Mucosa of descending colon (tissue), 3 donors: ENCODE measurements at regions not wholly inside any gene's neighbourhood (a gene's known extent, or its start where the extent isn't known, plus 50 kb on each side); places are given as distances from the start of the nearest gene placed in this dataset.

ENCODE experiments used
- ATAC-seq: fragments of 200-7000 bp; cut with Tn5 transposase; one replicate; pipeline ENCODE4 v1.9.1; 2020; ENCODE audit warnings: mild to moderate bottlenecking, moderate library complexity
- DNase-seq, 3 donors: peaks; one replicate each; pipeline ENCODE4 v3.0.0-alpha.2; 2020
- H3K36me3 ChIP-seq: fragments of 200-600 bp; one replicate; pipeline ENCODE4 v1.8.0; 2021; ENCODE audit warnings: low read depth, mild to moderate bottlenecking
- H3K4me1 ChIP-seq: fragments of 200-600 bp; one replicate; pipeline ENCODE4 v1.8.0; 2021; ENCODE audit warnings: low read depth, mild to moderate bottlenecking
- H3K4me3 ChIP-seq: fragments of 200-600 bp; one replicate; pipeline ENCODE4 v1.8.0; 2021; ENCODE audit warnings: mild to moderate bottlenecking
- H3K9me3 ChIP-seq: fragments of 200-600 bp; one replicate; pipeline ENCODE4 v1.8.0; 2021; ENCODE audit warnings: mild to moderate bottlenecking
- intact Hi-C, 2 donors: fragments of 100-400 bp; cut with DNase I in 1 of 2; cut with micrococcal nuclease in 1 of 2; formaldehyde crosslinking; loops; one replicate each; pipeline versions ENCODE4 v1.11.0 to v1.11.1; 2022; cut with DNase I, micrococcal nuclease
- TF ChIP-seq, protein P1 (sequence below): fragments of 200-600 bp; IDR thresholded peaks from one replicate; pipeline ENCODE4 v1.8.0; 2022; ENCODE audit warnings: antibody characterized with exemption, mild to moderate bottlenecking
- donor health status: DM: no; HTN: no; CAD: no; lungs with moderate emphysema.
- donor health status: DM: no; HTN: no; CAD: no.
- donor health status: DM: no; HTN: yes; CAD: no.

DNA sequence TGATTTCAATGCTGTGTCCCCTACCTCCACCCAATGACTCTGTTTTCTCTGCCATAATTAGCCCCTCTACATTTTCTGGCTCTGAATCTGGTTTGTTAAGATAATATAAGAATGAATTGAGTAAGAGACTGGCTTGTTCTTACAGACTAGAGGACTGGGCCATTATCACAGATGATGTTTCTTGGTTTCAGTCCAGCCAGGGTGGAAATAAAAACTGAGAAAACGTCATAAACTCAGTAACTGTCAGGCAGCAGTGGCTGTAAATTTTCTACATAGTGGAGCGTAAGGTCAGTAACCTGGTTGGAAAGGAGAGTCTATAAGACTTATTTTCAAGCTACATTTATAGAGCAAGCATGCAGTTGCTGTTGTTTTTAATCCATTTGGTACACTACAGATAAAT lies 485.4 kb downstream of the HTR7 start:
- ATAC-seq (no peak), DNase-seq (no peak)
- Histone ChIP-seq H3K9me3 (no peaks in the 10 kb centered on the region), H3K36me3 (no peaks in the 10 kb centered on the region), H3K4me3 (no peak overlapping the region), H3K4me1 (no peaks in the 10 kb centered on the region)
- TF ChIP-seq, protein P1, sequence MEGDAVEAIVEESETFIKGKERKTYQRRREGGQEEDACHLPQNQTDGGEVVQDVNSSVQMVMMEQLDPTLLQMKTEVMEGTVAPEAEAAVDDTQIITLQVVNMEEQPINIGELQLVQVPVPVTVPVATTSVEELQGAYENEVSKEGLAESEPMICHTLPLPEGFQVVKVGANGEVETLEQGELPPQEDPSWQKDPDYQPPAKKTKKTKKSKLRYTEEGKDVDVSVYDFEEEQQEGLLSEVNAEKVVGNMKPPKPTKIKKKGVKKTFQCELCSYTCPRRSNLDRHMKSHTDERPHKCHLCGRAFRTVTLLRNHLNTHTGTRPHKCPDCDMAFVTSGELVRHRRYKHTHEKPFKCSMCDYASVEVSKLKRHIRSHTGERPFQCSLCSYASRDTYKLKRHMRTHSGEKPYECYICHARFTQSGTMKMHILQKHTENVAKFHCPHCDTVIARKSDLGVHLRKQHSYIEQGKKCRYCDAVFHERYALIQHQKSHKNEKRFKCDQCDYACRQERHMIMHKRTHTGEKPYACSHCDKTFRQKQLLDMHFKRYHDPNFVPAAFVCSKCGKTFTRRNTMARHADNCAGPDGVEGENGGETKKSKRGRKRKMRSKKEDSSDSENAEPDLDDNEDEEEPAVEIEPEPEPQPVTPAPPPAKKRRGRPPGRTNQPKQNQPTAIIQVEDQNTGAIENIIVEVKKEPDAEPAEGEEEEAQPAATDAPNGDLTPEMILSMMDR = no peak
- intact Hi-C loops = no loop called here

DNA sequence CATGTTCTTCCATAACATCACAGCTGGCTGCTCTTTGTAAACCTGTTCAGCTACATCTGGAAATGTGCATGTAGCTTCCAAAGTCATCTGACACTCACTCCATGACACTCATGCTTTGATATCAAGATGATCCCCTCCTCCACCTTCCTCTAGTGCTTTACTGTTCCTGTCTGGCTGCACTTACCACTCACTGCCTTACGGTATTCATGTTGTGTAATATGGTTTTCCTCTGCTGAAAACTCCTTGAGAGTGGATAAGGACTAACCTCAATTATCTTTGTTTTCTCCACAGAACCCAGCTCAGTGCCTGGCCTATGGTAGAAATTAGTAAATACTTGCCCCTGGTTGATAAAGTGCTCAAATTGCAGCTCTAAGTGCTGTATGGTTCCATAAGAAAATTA lies 483.9 kb downstream of the HTR7 start:
- no peaks in the 10 kb centered on the region for H3K36me3 ChIP-seq
- TF ChIP-seq, protein P1 = no peak
- DNase-seq (no peak), ATAC-seq (no peak)
- H3K9me3 ChIP-seq = no peaks in the 10 kb centered on the region
- H3K4me3 ChIP-seq = no peak overlapping the region
- no peaks in the 10 kb centered on the region for H3K4me1 ChIP-seq
- intact Hi-C loops = no loop called here

DNA sequence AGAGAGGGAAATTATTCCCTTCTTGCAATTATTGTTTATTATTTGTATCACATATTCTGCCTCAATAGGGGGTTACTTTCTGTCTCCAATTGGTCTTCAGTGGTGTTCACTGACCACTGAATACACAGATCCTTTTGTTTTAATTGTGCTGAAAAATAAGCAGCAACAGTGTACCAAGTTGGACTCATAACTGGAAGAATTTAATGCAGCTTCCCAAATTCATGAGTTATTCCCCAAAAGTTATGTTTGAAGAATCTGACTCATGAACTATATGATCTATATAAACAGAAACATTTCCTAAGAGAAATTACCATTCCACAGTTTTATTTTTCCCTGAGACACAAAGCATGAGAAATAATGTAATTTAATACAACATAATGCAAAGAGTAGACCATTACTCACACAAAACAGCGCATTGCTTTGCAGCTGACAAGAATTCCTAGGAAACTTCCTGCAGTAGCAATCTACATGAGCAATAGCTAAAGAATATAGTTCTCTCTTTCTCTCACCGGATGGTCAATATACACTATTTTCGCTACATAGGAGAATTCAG lies 479.2 kb downstream of the HTR7 start:
- H3K36me3 ChIP-seq = no peaks in the 10 kb centered on the region
- intact Hi-C loops = no loop called here
- H3K4me1 ChIP-seq = no peaks in the 10 kb centered on the region
- no peak for DNase-seq
- no peak for ATAC-seq
- no peak overlapping the region for H3K4me3 ChIP-seq
- H3K9me3 ChIP-seq = no peaks in the 10 kb centered on the region
- TF ChIP-seq, protein P1 = no peak

DNA sequence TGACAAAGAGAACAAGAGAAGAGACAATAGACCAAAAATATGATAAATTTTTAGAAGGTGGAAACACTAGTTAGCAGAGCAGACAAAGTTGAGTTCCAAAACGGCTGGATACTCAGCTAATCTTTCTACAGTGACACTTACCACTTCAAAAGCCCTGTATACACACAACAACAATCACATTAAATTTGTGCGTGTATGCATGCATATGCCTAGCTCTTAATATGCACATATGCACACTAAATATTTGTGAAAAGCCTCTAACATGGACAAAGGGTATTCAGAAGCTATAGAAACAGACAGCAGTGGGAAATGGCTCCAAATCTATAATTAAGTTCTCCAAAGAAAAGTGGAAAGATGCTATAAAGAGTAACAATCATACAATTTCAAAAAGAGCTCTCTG lies 476.4 kb downstream of the HTR7 start:
- no peaks in the 10 kb centered on the region for H3K4me1 ChIP-seq
- intact Hi-C loops = no loop called here
- TF ChIP-seq, protein P1 = no peak
- DNase-seq (no peak), ATAC-seq (no peak)
- H3K36me3 ChIP-seq = no peaks in the 10 kb centered on the region
- no peaks in the 10 kb centered on the region for H3K9me3 ChIP-seq
- no peak overlapping the region for H3K4me3 ChIP-seq

DNA sequence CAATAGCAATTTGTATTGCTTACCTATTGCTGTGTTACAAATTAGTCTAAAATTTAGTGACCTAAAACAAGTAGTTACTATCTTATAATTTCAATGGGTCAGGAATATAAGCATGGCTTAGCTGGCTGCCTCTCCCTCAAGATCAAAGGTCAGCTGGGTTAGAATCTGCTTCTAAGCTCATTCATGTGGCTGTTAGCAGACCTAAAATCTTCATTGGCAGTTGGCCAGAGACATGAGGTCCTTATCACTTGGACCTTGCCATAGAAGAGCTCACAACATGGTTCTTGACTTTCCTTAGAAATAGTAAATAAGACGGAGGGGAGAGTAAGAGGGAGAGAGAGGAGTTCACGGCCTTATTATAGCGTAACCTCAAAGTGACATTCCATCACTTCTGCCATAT lies 468.0 kb downstream of the HTR7 start:
- intact Hi-C loops = no loop called here
- DNase-seq (no peak), ATAC-seq (no peak)
- no peaks in the 10 kb centered on the region for H3K9me3 ChIP-seq
- no peaks in the 10 kb centered on the region for H3K4me1 ChIP-seq
- no peak overlapping the region for H3K4me3 ChIP-seq
- TF ChIP-seq, protein P1 = no peak
- H3K36me3 ChIP-seq = no peaks in the 10 kb centered on the region

DNA sequence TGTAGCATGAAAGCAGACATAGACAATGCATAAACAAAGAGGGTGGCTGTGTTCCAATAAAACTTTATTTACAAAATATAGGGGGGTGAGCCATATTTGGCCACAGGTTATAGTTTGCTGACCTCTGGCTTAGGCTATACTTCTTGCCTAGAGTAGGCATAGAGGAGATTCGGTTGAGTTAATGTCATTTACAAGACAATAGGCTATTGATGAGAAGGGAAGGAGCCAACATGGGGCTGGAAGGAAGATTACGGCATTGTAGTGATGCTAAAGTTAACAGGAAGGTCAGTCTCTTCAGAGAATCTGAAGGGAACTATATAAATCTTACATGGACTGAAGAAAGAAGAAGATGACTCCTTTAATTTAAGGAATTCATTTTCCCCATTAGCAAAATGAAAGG lies 463.5 kb downstream of the HTR7 start:
- Histone ChIP-seq H3K4me3 (no peak overlapping the region), H3K36me3 (no peaks in the 10 kb centered on the region), H3K4me1 (no peaks in the 10 kb centered on the region), H3K9me3 (no peaks in the 10 kb centered on the region)
- DNase-seq = no peak
- TF ChIP-seq, protein P1 = no peak
- intact Hi-C loops = no loop called here
- no peak for ATAC-seq
